GM12878 (cell line): ENCODE measurements at regions not wholly inside any gene's neighbourhood (a gene's known extent, or its start where the extent isn't known, plus 50 kb on each side); places are given as distances from the start of the nearest gene placed in this dataset.

Experiments
- BRCA1 ChIP-seq: IDR thresholded peaks from 2 replicates; pipeline ENCODE4 v1.6.1; 2011; ENCODE audit warnings: low read depth, low read length, improper control_type of control experiment
- FOXM1 ChIP-seq: IDR thresholded peaks from 2 replicates; pipeline ENCODE4 v1.6.1; 2012; ENCODE audit warnings: low read depth, mild to moderate bottlenecking, inconsistent platforms, low read length, moderate library complexity
- HCFC1 ChIP-seq: fragments of 150-350 bp; IDR thresholded peaks from 2 replicates; pipeline ENCODE4 v1.6.1; 2014; ENCODE audit warnings: low read length
- HDAC6 ChIP-seq: fragments of 200-600 bp; sonication (generic); IDR thresholded peaks from one replicate; pipeline ENCODE4 v1.8.0; 2017; ENCODE audit warnings: antibody characterized with exemption; ENCODE audit not compliant: unreplicated experiment
- MEF2A ChIP-seq: IDR thresholded peaks from 2 replicates; pipeline ENCODE4 v1.6.1; 2011; ENCODE audit warnings: low read depth, mild to moderate bottlenecking, low read length, moderate library complexity; ENCODE audit not compliant: insufficient read depth
- MXI1 ChIP-seq: fragments of 150-350 bp; IDR thresholded peaks from 2 replicates; pipeline ENCODE4 v1.6.1; 2011; ENCODE audit warnings: low read depth, mild to moderate bottlenecking, inconsistent platforms, low read length, improper control_type of control experiment
- NR2C2 ChIP-seq: IDR thresholded peaks from 2 replicates; pipeline ENCODE4 v1.6.1; 2011; ENCODE audit warnings: borderline replicate concordance, low read depth; ENCODE audit not compliant: control insufficient read depth, insufficient read length
- POLR2A ChIP-seq: IDR thresholded peaks from 2 replicates; pipeline ENCODE4 v1.6.1; 2011; ENCODE audit warnings: low read depth, mild to moderate bottlenecking, low read length
- POLR2AphosphoS2 ChIP-seq: IDR thresholded peaks from 2 replicates; pipeline ENCODE4 v1.6.1; 2011; ENCODE audit warnings: low read depth, mild to moderate bottlenecking, low read length, improper control_type of control experiment, moderate library complexity
- YY1 ChIP-seq: IDR thresholded peaks from 2 replicates; pipeline ENCODE4 v1.6.1; 2011; ENCODE audit warnings: low read depth, mild to moderate bottlenecking, low read length
- TF ChIP-seq, protein P1 (sequence below): fragments of 150-350 bp; IDR thresholded peaks from 2 replicates; pipeline ENCODE4 v1.6.1; 2014; ENCODE audit warnings: mild to moderate bottlenecking, low read depth, low read length
- TF ChIP-seq, protein P2 (sequence below), 3 experiments: IDR thresholded peaks in 2 of 3; conservative IDR thresholded peaks in 1 of 3; 2 replicates each; pipeline ENCODE4 v1.5.1; 2011; ENCODE audit warnings: low read depth in 3 of 3, low read length in 3 of 3, mild to moderate bottlenecking in 3 of 3, control low read depth in 2 of 3, moderate library complexity in 2 of 3, inconsistent platforms in 1 of 3, mixed read lengths in 1 of 3; ENCODE audit not compliant: control insufficient read depth in 2 of 3, insufficient read depth in 1 of 3; ENCODE audit errors: extremely low read depth in 1 of 3
- TF ChIP-seq, protein P3 (sequence below): IDR thresholded peaks from 2 replicates; pipeline ENCODE4 v1.6.1; 2011; ENCODE audit warnings: borderline replicate concordance, low read depth, mild to moderate bottlenecking, moderate library complexity, low read length; ENCODE audit not compliant: insufficient read depth, poor library complexity, severe bottlenecking
- TF ChIP-seq, protein P4 (sequence below): IDR thresholded peaks from 2 replicates; pipeline ENCODE4 v1.6.1; 2012; ENCODE audit warnings: low read depth, low read length, improper control_type of control experiment

DNA sequence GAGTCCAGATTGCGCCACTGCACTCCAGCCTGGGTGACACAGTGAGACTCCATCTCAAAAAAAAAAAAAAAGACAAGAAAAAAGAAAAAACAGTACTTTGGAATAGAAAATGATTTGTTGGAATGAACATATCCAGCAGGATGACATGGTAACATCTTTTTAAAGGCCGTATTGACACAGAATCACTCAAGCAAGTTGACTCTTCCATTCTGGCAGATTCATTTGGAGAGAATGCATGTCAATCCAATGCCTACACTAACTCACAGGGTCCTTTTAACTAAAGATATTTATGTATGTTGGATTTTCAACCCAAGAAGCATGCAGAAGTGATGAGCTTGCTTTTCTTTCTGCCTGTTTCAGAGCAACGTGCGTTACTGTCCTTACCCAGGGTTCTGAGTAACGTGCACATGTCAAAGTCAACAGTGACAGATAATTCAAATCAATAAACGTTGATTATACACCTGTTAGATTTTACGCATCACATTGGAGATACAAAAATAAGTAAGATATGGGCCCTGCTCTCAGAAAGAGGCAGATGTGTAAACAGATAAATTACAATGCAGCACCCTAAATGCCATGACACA lies 77.1 kb upstream of the FNDC3B start:
- TF ChIP-seq POLR2A (no peak), POLR2AphosphoS2 (no peak), MEF2A (no peak), NR2C2 (no peak), YY1 (no peak), HDAC6 (no peak), HCFC1 (no peak), FOXM1 (no peak), BRCA1 (no peak), MXI1 (no peak)
- TF ChIP-seq, protein P1, sequence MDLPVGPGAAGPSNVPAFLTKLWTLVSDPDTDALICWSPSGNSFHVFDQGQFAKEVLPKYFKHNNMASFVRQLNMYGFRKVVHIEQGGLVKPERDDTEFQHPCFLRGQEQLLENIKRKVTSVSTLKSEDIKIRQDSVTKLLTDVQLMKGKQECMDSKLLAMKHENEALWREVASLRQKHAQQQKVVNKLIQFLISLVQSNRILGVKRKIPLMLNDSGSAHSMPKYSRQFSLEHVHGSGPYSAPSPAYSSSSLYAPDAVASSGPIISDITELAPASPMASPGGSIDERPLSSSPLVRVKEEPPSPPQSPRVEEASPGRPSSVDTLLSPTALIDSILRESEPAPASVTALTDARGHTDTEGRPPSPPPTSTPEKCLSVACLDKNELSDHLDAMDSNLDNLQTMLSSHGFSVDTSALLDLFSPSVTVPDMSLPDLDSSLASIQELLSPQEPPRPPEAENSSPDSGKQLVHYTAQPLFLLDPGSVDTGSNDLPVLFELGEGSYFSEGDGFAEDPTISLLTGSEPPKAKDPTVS, result no peak
- TF ChIP-seq, protein P2, sequence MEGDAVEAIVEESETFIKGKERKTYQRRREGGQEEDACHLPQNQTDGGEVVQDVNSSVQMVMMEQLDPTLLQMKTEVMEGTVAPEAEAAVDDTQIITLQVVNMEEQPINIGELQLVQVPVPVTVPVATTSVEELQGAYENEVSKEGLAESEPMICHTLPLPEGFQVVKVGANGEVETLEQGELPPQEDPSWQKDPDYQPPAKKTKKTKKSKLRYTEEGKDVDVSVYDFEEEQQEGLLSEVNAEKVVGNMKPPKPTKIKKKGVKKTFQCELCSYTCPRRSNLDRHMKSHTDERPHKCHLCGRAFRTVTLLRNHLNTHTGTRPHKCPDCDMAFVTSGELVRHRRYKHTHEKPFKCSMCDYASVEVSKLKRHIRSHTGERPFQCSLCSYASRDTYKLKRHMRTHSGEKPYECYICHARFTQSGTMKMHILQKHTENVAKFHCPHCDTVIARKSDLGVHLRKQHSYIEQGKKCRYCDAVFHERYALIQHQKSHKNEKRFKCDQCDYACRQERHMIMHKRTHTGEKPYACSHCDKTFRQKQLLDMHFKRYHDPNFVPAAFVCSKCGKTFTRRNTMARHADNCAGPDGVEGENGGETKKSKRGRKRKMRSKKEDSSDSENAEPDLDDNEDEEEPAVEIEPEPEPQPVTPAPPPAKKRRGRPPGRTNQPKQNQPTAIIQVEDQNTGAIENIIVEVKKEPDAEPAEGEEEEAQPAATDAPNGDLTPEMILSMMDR (IDR thresholded peaks at IDR 0.05 in 2 of 3, conservative IDR thresholded peaks at IDR 0.05 in 1 of 3; ENCODE audit: control insufficient read depth in 2 of 3, extremely low read depth in 1 of 3, insufficient read depth in 1 of 3, low read depth in 3 of 3, low read length in 3 of 3), result no peak
- TF ChIP-seq, protein P3, sequence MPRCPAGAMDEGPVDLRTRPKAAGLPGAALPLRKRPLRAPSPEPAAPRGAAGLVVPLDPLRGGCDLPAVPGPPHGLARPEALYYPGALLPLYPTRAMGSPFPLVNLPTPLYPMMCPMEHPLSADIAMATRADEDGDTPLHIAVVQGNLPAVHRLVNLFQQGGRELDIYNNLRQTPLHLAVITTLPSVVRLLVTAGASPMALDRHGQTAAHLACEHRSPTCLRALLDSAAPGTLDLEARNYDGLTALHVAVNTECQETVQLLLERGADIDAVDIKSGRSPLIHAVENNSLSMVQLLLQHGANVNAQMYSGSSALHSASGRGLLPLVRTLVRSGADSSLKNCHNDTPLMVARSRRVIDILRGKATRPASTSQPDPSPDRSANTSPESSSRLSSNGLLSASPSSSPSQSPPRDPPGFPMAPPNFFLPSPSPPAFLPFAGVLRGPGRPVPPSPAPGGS, result no peak
- TF ChIP-seq, protein P4, sequence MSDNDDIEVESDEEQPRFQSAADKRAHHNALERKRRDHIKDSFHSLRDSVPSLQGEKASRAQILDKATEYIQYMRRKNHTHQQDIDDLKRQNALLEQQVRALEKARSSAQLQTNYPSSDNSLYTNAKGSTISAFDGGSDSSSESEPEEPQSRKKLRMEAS, result no peak
